ENCODE measurements at regions not wholly inside any gene's neighbourhood (a gene's known extent, or its start where the extent isn't known, plus 50 kb on each side); places are given as distances from the start of the nearest gene placed in this dataset.

DNA sequence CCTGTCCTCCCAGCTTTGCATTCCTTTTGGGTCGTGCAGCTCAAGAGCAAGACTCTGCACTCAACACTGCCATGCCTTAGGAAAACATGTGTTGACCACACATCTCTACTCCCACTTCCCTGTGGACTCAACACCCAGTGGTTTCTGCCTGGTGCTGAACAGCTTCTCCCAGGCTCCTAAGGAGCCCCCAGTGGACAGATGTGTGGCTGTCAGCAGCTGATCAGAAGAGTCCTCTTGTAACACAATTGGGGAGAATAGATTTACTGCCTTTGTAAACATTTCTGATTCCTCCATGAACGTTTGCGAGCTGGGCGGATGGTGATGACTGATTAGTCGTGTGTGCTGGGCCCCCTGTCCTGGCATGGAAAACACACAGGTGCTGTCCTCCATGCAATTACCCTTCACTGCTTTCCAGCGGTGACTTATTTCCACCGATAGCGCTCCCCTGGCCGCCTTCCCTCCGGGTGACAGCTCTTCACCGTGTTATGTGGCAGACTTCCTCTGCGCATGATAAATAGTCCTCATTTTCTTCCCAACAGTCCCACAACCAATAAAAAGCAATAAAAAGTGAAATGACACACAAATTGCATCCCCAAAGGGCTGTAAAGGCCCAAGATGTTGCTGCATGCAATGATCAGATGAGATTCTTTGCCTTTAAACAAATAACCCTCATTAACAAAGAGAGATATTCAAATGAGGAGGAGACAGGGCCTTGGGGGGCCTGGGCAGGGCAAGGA, 249.4 kb upstream of the AJAP1 start:
- TF ChIP-seq POLR2AphosphoS5 (IDR thresholded peaks at IDR 0.05) (no peak), POLR2A (IDR thresholded peaks at IDR 0.05) (no peak)
- TF ChIP-seq, protein P1, sequence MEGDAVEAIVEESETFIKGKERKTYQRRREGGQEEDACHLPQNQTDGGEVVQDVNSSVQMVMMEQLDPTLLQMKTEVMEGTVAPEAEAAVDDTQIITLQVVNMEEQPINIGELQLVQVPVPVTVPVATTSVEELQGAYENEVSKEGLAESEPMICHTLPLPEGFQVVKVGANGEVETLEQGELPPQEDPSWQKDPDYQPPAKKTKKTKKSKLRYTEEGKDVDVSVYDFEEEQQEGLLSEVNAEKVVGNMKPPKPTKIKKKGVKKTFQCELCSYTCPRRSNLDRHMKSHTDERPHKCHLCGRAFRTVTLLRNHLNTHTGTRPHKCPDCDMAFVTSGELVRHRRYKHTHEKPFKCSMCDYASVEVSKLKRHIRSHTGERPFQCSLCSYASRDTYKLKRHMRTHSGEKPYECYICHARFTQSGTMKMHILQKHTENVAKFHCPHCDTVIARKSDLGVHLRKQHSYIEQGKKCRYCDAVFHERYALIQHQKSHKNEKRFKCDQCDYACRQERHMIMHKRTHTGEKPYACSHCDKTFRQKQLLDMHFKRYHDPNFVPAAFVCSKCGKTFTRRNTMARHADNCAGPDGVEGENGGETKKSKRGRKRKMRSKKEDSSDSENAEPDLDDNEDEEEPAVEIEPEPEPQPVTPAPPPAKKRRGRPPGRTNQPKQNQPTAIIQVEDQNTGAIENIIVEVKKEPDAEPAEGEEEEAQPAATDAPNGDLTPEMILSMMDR (IDR thresholded peaks at IDR 0.05), result no peak
